ENCODE measurements at regions not wholly inside any gene's neighbourhood (a gene's known extent, or its start where the extent isn't known, plus 50 kb on each side); places are given as distances from the start of the nearest gene placed in this dataset.

GRCh38 chr4:104138116-104138515 lies 356.6 kb downstream of the CXXC4 start:
- TF ChIP-seq CTCF (IDR thresholded peaks at IDR 0.05; ENCODE audit: poor library complexity), result no peak
- TF ChIP-seq EZH2 (IDR thresholded peaks at IDR 0.05; ENCODE audit: borderline replicate concordance), result no peak
- TF ChIP-seq EZH2phosphoT487 (IDR thresholded peaks at IDR 0.05; ENCODE audit: low read depth, severe bottlenecking, unreplicated experiment), result no peak
